Prostate gland (tissue), 2 donors: ENCODE measurements at regions not wholly inside any gene's neighbourhood (a gene's known extent, or its start where the extent isn't known, plus 50 kb on each side); places are given as distances from the start of the nearest gene placed in this dataset.

ENCODE experiments used
- POLR2A ChIP-seq: fragments of 450-650 bp; IDR thresholded peaks from one replicate; pipeline ENCODE4 v1.6.1; 2016; ENCODE audit warnings: antibody characterized with exemption, mild to moderate bottlenecking
- POLR2AphosphoS5 ChIP-seq: sonication (generic); formaldehyde crosslinking; IDR thresholded peaks from one replicate; pipeline ENCODE4 v1.6.1; 2017; ENCODE audit warnings: antibody characterized with exemption
- TF ChIP-seq, protein P1 (sequence below), 4 experiments: fragments of 200-600 bp in 2 of 4; fragments of 450-650 bp in 2 of 4; sonication (generic) in 2 of 4; IDR thresholded peaks; 1 replicate in 3 of 4; 2 replicates in 1 of 4; pipeline ENCODE4 v1.5.1; 2016 to 2019; ENCODE audit warnings: antibody characterized with exemption in 4 of 4, mild to moderate bottlenecking in 2 of 4, moderate library complexity in 2 of 4

DNA sequence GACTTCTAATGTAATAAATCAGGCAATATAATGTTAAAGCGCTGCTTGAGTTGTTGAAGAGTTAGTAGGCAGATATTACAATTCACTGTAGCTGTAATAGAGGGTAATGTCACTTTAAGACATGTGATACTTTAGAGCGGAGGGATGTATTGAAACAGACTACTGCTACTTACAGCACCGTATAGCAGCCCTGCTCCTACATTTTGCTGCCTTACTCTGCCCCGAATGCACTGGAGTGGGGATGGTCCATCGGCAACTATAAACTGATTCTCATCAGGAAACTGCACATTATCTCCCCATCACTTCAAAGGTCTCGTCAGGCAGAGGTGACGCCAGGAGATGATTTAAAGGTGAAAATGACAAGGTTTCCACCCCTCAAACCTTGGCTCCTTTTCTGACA lies 349.7 kb upstream of the SUCLG2 start:
- no peak for TF ChIP-seq POLR2A
- TF ChIP-seq, protein P1, sequence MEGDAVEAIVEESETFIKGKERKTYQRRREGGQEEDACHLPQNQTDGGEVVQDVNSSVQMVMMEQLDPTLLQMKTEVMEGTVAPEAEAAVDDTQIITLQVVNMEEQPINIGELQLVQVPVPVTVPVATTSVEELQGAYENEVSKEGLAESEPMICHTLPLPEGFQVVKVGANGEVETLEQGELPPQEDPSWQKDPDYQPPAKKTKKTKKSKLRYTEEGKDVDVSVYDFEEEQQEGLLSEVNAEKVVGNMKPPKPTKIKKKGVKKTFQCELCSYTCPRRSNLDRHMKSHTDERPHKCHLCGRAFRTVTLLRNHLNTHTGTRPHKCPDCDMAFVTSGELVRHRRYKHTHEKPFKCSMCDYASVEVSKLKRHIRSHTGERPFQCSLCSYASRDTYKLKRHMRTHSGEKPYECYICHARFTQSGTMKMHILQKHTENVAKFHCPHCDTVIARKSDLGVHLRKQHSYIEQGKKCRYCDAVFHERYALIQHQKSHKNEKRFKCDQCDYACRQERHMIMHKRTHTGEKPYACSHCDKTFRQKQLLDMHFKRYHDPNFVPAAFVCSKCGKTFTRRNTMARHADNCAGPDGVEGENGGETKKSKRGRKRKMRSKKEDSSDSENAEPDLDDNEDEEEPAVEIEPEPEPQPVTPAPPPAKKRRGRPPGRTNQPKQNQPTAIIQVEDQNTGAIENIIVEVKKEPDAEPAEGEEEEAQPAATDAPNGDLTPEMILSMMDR (IDR thresholded peaks at IDR 0.05) = no peak
- TF ChIP-seq POLR2AphosphoS5 = no peak
